ENCODE measurements at regions not wholly inside any gene's neighbourhood (a gene's known extent, or its start where the extent isn't known, plus 50 kb on each side); places are given as distances from the start of the nearest gene placed in this dataset.
"Not testable (repeated sequence)": the region's sequence is repeated elsewhere in the genome, so short reads cannot be mapped to it uniquely, and the experiment has no call there.

DNA sequence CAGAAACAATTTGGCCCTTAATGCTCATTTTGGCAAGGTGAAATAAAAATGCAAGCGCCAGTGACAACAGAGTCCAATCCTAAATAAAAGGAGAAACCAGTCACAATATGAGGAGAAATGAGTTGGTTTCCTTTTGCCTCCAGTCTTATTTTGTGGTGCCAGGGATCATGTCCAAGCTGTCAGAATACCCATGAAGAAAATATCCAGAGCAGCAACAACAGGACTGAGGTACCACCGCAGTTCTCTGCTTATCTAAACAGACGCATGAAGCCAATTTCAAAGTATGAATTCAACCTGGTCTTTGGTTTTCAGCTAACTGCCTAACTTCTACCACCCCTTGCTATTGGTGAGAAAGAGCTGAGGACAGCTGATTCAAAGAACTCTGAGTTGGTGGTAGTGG lies 199.9 kb upstream of the MAGEB2 start:
- no peak overlapping the region for H3K27ac Mint-ChIP-seq
- Histone ChIP-seq H3K9ac (ENCODE audit: insufficient read depth, low read length, poor library complexity, severe bottlenecking) (no peak overlapping the region), H3K4me3 (replicated peaks in 1 of 3; ENCODE audit: low read depth in 2 of 3, low read length in 3 of 3) (no peak overlapping the region)

GRCh38 chrX:30027636-30028035 lies 187.7 kb upstream of the MAGEB2 start:
- H3K36me3 Mint-ChIP-seq: no peaks in the 10 kb centered on the region
- no CpG with 5 or more reads among the region's 2 CpGs for WGBS (ENCODE audit: insufficient coverage)
- Histone ChIP-seq H3K79me2 (ENCODE audit: insufficient read depth, low read length) (no peaks in the 10 kb centered on the region), H3K9ac (ENCODE audit: insufficient read depth, low read length, poor library complexity, severe bottlenecking) (no peak overlapping the region), H3K4me3 (replicated peaks in 1 of 3; ENCODE audit: low read depth in 2 of 3, low read length in 3 of 3) (no peak overlapping the region), H3K9me3 (replicated peaks in 1 of 2; ENCODE audit: control insufficient read depth in 1 of 2, insufficient read depth in 1 of 2, low read length in 2 of 2) (no peaks in the 10 kb centered on the region), H3K27me3 (ENCODE audit: control insufficient read depth in 2 of 2, insufficient read depth in 2 of 2, low read length in 2 of 2) (no peaks in the 10 kb centered on the region), H3K36me3 (replicated peaks in 1 of 2; ENCODE audit: control insufficient read depth in 1 of 2, insufficient read depth in 2 of 2, low read length in 2 of 2) (no peaks in the 10 kb centered on the region), H2AFZ (ENCODE audit: insufficient read depth, low read depth, low read length, poor library complexity, severe bottlenecking) (no peak overlapping the region), H4K20me1 (ENCODE audit: insufficient read depth, low read length) (no peaks in the 10 kb centered on the region), H3K4me1 (ENCODE audit: control insufficient read depth in 1 of 2, insufficient read depth in 2 of 2, low read length in 2 of 2) (no peaks in the 10 kb centered on the region), H3K27ac (ENCODE audit: low read depth in 1 of 2, low read length in 2 of 2) (no peak overlapping the region), H3K4me2 (replicated peaks; ENCODE audit: extremely low read depth, low read length, poor library complexity, severe bottlenecking) (no peak overlapping the region)
- TF ChIP-seq, protein P1, sequence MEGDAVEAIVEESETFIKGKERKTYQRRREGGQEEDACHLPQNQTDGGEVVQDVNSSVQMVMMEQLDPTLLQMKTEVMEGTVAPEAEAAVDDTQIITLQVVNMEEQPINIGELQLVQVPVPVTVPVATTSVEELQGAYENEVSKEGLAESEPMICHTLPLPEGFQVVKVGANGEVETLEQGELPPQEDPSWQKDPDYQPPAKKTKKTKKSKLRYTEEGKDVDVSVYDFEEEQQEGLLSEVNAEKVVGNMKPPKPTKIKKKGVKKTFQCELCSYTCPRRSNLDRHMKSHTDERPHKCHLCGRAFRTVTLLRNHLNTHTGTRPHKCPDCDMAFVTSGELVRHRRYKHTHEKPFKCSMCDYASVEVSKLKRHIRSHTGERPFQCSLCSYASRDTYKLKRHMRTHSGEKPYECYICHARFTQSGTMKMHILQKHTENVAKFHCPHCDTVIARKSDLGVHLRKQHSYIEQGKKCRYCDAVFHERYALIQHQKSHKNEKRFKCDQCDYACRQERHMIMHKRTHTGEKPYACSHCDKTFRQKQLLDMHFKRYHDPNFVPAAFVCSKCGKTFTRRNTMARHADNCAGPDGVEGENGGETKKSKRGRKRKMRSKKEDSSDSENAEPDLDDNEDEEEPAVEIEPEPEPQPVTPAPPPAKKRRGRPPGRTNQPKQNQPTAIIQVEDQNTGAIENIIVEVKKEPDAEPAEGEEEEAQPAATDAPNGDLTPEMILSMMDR (IDR thresholded peaks at IDR 0.05): no peak
- H3K27ac Mint-ChIP-seq: no peak overlapping the region
- H3K9me3 Mint-ChIP-seq: peaks cover 0 to 12% (median 5%) of the 10 kb centered on the region in 7 donors
- no peaks in the 10 kb centered on the region for H3K4me1 Mint-ChIP-seq
- no peaks in the 10 kb centered on the region for H3K27me3 Mint-ChIP-seq (ENCODE audit: low read depth in 3 of 3)
- intact Hi-C loops (cut with micrococcal nuclease): no loop called here
- DNase-seq: no peak
- H3K4me3 Mint-ChIP-seq: no peak overlapping the region

More for the DNA sequence above, 199.9 kb upstream of the MAGEB2 start:
- TF ChIP-seq, protein P1 (IDR thresholded peaks at IDR 0.05): no peak
- Histone ChIP-seq H2AFZ (ENCODE audit: insufficient read depth, low read depth, low read length, poor library complexity, severe bottlenecking) (no peak overlapping the region), H3K4me2 (replicated peaks; ENCODE audit: extremely low read depth, low read length, poor library complexity, severe bottlenecking) (no peak overlapping the region), H3K9me3 (replicated peaks in 1 of 2; ENCODE audit: control insufficient read depth in 1 of 2, insufficient read depth in 1 of 2, low read length in 2 of 2) (peaks cover 0 to under 1% of the 10 kb centered on the region in 2 donors), H3K79me2 (ENCODE audit: insufficient read depth, low read length) (no peaks in the 10 kb centered on the region), H3K27ac (ENCODE audit: low read depth in 1 of 2, low read length in 2 of 2) (no peak overlapping the region), H4K20me1 (ENCODE audit: insufficient read depth, low read length) (no peaks in the 10 kb centered on the region), H3K4me1 (ENCODE audit: control insufficient read depth in 1 of 2, insufficient read depth in 2 of 2, low read length in 2 of 2) (no peaks in the 10 kb centered on the region), H3K36me3 (replicated peaks in 1 of 2; ENCODE audit: control insufficient read depth in 1 of 2, insufficient read depth in 2 of 2, low read length in 2 of 2) (no peaks in the 10 kb centered on the region), H3K27me3 (ENCODE audit: control insufficient read depth in 2 of 2, insufficient read depth in 2 of 2, low read length in 2 of 2) (no peaks in the 10 kb centered on the region)
- no CpG with 5 or more reads among the region's 3 CpGs for WGBS (ENCODE audit: insufficient coverage)
- Mint-ChIP-seq H3K4me3 (no peak overlapping the region), H3K36me3 (no peaks in the 10 kb centered on the region), H3K9me3 (peaks cover 0 to 6% (median 3%) of the 10 kb centered on the region in 7 donors), H3K4me1 (no peaks in the 10 kb centered on the region), H3K27me3 (ENCODE audit: low read depth in 3 of 3) (peaks cover 0 to 1% (median 0%) of the 10 kb centered on the region in 3 donors)
- intact Hi-C loops (cut with micrococcal nuclease): no loop called here
- no peak for DNase-seq

GRCh38 chrX:30036406-30036805 lies 179.0 kb upstream of the MAGEB2 start:
- H3K4me1 Mint-ChIP-seq; intact Hi-C loops (cut with micrococcal nuclease); H3K79me2 ChIP-seq (ENCODE audit: insufficient read depth, low read length); H3K27ac ChIP-seq (ENCODE audit: low read depth in 1 of 2, low read length in 2 of 2); H3K27me3 Mint-ChIP-seq (ENCODE audit: low read depth in 3 of 3); H3K4me2 ChIP-seq (replicated peaks; ENCODE audit: extremely low read depth, low read length, poor library complexity, severe bottlenecking); H3K4me3 Mint-ChIP-seq; H3K4me1 ChIP-seq (ENCODE audit: control insufficient read depth in 1 of 2, insufficient read depth in 2 of 2, low read length in 2 of 2); H3K9me3 ChIP-seq (replicated peaks in 1 of 2; ENCODE audit: control insufficient read depth in 1 of 2, insufficient read depth in 1 of 2, low read length in 2 of 2); H3K27ac Mint-ChIP-seq; H3K27me3 ChIP-seq (ENCODE audit: control insufficient read depth in 2 of 2, insufficient read depth in 2 of 2, low read length in 2 of 2); DNase-seq; H3K9ac ChIP-seq (ENCODE audit: insufficient read depth, low read length, poor library complexity, severe bottlenecking); H3K36me3 Mint-ChIP-seq; H3K4me3 ChIP-seq (replicated peaks in 1 of 3; ENCODE audit: low read depth in 2 of 3, low read length in 3 of 3); H3K36me3 ChIP-seq (replicated peaks in 1 of 2; ENCODE audit: control insufficient read depth in 1 of 2, insufficient read depth in 2 of 2, low read length in 2 of 2); H2AFZ ChIP-seq (ENCODE audit: insufficient read depth, low read depth, low read length, poor library complexity, severe bottlenecking); H4K20me1 ChIP-seq (ENCODE audit: insufficient read depth, low read length); H3K9me3 Mint-ChIP-seq: not testable (repeated sequence)
- WGBS (ENCODE audit: insufficient coverage): no CpG with 5 or more reads among the region's 4 CpGs
